ENCODE measurements at regions not wholly inside any gene's neighbourhood (a gene's known extent, or its start where the extent isn't known, plus 50 kb on each side); places are given as distances from the start of the nearest gene placed in this dataset.
"Not testable (repeated sequence)": the region's sequence is repeated elsewhere in the genome, so short reads cannot be mapped to it uniquely, and the experiment has no call there.

GRCh38 chr2:91476244-91476935, 2784.9 kb downstream of the RPIA start:
- not testable (repeated sequence) for DNase-seq (ENCODE audit: low spot score); H3K36me3 ChIP-seq; H3K4me3 ChIP-seq; H3K27ac ChIP-seq; H3K9me3 ChIP-seq
- Histone ChIP-seq H3K27me3 (peaks cover 15 to 23% of the 10 kb centered on the region in 2 donors), H3K4me1 (peaks cover 0 to 24% of the 10 kb centered on the region in 2 donors)

GRCh38 chr2:91476936-91477246, 2785.4 kb downstream of the RPIA start:
- not testable (repeated sequence) for H3K4me3 ChIP-seq, H3K9me3 ChIP-seq, H3K36me3 ChIP-seq, H3K27ac ChIP-seq
- DNase-seq (ENCODE audit: low spot score) = peak; percentile 18
- peaks cover 15 to 23% of the 10 kb centered on the region in 2 donors for H3K27me3 ChIP-seq
- H3K4me1 ChIP-seq = peaks cover 0 to 24% of the 10 kb centered on the region in 2 donors

- Histone ChIP-seq H3K4me3 (peak overlapping the region; percentile 28 to 50), H3K4me1 (peaks cover 0 to 24% of the 10 kb centered on the region in 2 donors), H3K27me3 (peaks cover 15 to 23% of the 10 kb centered on the region in 2 donors)
- DNase-seq (ENCODE audit: low spot score) = peak; percentile 28
- not testable (repeated sequence) for H3K9me3 ChIP-seq, H3K36me3 ChIP-seq, H3K27ac ChIP-seq
Measured at GRCh38 chr2:91477291-91477690, 2785.8 kb downstream of the RPIA start.

GRCh38 chr2:91477731-91478672, 2786.5 kb downstream of the RPIA start:
- H3K27me3 ChIP-seq = peaks cover 15 to 23% of the 10 kb centered on the region in 2 donors
- H3K27ac ChIP-seq = no peak overlapping the region
- H3K4me3 ChIP-seq = peak overlapping the region; percentile 28 to 50
- H3K36me3 ChIP-seq = no peaks in the 10 kb centered on the region
- H3K4me1 ChIP-seq = peaks cover 0 to 24% of the 10 kb centered on the region in 2 donors
- peak; percentile 56 for DNase-seq (ENCODE audit: low spot score)
- TF ChIP-seq CTCF (IDR thresholded peaks at IDR 0.05) = no peak
- H3K9me3 ChIP-seq = no peaks in the 10 kb centered on the region

DNA sequence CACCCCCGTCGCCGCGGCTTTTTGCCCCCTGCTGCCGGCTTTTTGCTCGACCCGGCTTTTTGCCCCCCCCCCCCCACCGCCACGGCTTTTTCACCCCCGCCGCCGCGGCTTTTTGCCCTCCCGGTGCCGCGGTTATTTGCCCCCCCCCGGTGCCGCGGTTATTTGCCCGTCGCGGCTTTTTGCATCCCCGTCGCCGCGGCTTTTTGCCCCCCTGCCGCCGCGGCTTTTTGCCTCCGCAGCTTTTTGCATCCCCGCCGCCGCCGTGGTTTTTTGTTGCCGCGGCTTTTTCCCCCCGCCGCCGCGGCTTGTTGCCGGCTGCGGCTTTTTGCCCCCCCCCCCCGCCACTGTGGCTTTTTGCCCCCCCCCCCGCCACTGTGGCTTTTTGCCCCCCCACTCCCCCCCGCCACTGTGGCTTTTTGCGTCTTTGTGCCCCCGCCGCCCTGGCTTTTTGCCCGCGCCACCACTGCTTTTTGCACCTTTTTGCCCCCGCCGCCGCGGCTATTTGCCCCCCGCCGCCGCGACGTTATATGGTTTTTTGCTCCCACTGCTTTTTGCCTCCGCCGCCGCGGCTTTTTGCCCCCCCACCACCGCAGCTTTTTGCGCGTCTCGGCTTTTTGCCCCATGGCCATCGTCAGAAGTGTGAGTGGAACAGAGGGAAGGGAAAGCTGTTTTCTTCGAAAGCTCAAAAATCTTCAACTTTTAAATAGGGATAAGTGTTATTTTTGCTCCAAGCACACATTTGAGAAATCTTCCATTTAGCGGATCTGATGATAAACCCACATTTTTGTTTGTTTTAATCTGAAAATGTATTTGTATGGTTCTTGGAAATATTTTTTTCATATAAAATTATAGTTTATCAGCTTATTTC, 2787.6 kb downstream of the RPIA start:
- peaks cover 15 to 23% of the 10 kb centered on the region in 2 donors for H3K27me3 ChIP-seq
- peak; percentile 32 for DNase-seq (ENCODE audit: low spot score)
- H3K4me1 ChIP-seq = peaks cover 0 to 24% of the 10 kb centered on the region in 2 donors
- H3K9me3 ChIP-seq, H3K27ac ChIP-seq, H3K36me3 ChIP-seq: not testable (repeated sequence)
- H3K4me3 ChIP-seq = peak overlapping the region; percentile 28 to 50

GRCh38 chr2:91485226-91485625, 2793.8 kb downstream of the RPIA start:
- not testable (repeated sequence) for DNase-seq (ENCODE audit: low spot score); H3K27me3 ChIP-seq; H3K36me3 ChIP-seq; H3K4me3 ChIP-seq; H3K27ac ChIP-seq; H3K4me1 ChIP-seq; H3K9me3 ChIP-seq

DNA sequence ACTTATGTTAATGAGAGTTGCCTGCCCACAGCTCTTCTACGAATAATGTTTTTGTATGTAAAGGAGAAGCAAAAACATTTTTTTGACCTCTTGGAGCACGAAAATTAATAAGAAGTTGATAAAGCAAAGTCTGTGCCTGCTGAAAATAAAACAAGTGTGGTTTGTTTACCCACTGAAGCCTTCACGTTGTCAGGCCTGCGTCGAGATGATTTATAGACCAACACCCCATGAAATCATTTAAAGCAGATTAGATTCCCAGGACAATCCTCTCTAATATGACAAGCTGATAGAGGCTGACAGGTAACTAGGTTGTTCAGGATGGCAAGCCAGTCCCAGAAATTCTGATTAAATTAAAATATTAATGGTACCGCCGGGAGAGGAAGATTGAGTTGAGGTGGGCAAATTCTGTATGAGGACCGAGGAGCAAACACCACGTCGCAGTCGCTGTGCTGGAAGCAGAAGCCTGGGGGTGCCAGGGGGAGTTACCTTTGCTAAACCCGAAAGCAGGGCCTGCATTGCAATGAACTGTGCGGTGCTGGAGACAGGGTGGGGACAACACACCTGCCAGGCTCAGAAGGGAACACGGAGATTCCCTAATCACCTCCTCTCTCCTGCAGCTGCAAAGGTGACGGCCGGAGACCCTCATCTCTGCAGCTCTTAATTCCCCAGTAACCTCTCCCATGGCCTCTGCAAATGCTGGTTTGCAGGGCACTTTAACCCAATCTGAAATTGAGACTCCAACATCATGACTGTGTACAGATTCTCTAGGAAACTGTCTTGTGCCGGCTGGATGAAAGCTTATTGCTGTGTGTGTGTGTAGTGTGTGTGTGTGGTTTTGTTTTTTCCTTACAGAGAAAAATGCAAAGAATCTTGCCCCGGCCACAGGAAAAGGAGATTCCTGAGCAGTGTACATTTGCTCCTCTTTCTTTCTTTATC, 2805.9 kb downstream of the RPIA start:
- H3K27ac ChIP-seq, H3K27me3 ChIP-seq, H3K9me3 ChIP-seq, H3K4me3 ChIP-seq, H3K36me3 ChIP-seq, H3K4me1 ChIP-seq: not testable (repeated sequence)
- DNase-seq (ENCODE audit: low spot score) = peak; percentile 52

DNA sequence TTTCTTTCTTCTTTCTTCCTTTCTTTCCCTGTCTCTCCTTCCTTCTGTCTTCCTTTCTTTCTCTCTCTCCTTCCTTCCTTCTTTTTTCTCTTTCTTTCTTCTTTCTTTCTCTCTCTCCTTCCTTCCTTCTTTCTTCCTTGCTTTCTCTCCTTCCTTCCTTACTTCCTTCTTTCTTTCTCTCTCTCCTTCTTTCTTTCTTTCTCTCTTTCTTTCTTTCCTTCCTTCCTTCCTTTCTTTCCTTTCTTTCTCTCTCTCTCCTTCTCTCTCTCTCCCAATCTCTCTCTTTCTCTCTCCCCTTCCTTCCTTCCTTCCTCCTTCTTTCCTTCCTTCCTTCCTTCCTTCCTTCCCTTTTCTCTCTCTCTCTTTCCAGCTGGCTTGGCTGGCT, 2806.6 kb downstream of the RPIA start:
- H3K27ac ChIP-seq; DNase-seq (ENCODE audit: low spot score); H3K4me1 ChIP-seq: not testable (repeated sequence)

GRCh38 chr2:91498513-91499250, 2807.2 kb downstream of the RPIA start:
- H3K27ac ChIP-seq, H3K4me1 ChIP-seq, H3K27me3 ChIP-seq, H3K36me3 ChIP-seq, H3K9me3 ChIP-seq, H3K4me3 ChIP-seq: not testable (repeated sequence)
- peak; percentile 57 for DNase-seq (ENCODE audit: low spot score)

More for the DNA sequence above, 2806.6 kb downstream of the RPIA start:
- not testable (repeated sequence) for H3K4me3 ChIP-seq, H3K9me3 ChIP-seq, H3K27me3 ChIP-seq, H3K36me3 ChIP-seq

GRCh38 chr2:91499431-91500050, 2808.1 kb downstream of the RPIA start:
- H3K36me3 ChIP-seq; H3K9me3 ChIP-seq; DNase-seq (ENCODE audit: low spot score); H3K27ac ChIP-seq; H3K27me3 ChIP-seq; H3K4me3 ChIP-seq; H3K4me1 ChIP-seq: not testable (repeated sequence)

GRCh38 chr2:91500246-91500977, 2808.9 kb downstream of the RPIA start:
- not testable (repeated sequence) for H3K36me3 ChIP-seq; DNase-seq (ENCODE audit: low spot score)

More at GRCh38 chr2:91500246-91500977, 2808.9 kb downstream of the RPIA start:
- H3K9me3 ChIP-seq, H3K27me3 ChIP-seq, H3K4me3 ChIP-seq, H3K4me1 ChIP-seq, H3K27ac ChIP-seq: not testable (repeated sequence)

All from right atrium auricular region (tissue), 2 donors.